NCI-H526 treated with DMSO at 0.1 percent for 48 hours (cell line): ENCODE measurements at regions not wholly inside any gene's neighbourhood (a gene's known extent, or its start where the extent isn't known, plus 50 kb on each side); places are given as distances from the start of the nearest gene placed in this dataset.
"Not testable (repeated sequence)": the region's sequence is repeated elsewhere in the genome, so short reads cannot be mapped to it uniquely, and the experiment has no call there.

Experiments used
- DNase-seq: peaks from one replicate; lab custom pipeline; 2025; lab: John Stamatoyannopoulos, UW

DNA sequence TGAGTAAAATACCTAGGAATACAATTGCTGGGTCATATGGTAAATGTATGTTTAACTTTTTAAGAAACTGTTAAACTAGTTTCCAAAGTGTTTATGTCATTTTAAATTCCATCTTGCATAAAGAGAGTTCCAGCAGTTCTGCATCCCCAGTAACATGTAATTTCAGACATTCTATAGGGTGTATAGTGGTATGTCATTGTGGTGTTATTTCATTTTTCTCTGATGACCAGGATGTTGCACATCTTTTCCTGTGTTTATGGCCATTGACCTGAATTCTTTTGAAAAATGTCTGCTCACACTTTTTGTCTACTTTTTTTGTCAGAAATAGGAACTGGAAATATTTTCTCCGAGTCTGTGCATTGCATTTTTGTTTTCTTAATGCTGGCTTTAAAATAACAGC lies 128.9 kb downstream of the TMEM200A start:
- DNase-seq: no peak

DNA sequence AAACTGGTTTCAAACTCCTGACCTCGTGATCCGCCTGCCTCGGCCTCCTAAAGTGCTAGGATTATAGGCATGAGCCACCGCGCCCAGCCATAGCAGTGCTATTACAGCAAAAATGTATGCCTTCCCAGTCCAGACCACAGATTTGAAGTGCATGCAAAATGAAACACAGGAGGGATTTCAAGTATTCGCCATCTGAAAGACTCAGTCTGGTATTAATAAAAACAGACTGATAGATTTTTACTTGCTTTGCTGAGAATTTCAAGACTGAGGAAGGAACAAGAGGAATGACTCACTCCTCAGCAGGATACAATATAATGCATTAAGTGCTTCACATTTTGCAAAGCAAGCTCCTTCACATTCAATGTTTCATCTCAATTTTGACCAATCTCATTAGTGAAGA lies 134.9 kb downstream of the TMEM200A start:
- DNase-seq: no peak

DNA sequence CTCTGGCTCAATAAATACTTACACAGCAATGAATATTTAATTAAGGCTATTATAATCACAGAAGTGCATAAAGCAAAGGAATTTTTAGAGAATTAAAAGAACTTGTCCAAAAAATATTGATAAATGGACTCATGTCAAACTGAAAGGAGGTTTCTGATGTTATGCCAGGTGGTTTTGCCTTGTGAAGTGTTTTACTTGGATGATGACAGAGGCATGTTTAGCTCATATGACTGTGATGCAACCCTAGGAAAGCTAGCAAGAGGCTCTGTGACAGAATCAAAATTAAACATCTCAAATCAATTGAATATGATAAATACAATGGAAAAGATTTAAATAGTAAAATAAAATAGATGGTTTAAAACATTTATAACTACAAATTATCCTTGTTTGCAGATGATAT lies 137.3 kb downstream of the TMEM200A start:
- DNase-seq: no peak

DNA sequence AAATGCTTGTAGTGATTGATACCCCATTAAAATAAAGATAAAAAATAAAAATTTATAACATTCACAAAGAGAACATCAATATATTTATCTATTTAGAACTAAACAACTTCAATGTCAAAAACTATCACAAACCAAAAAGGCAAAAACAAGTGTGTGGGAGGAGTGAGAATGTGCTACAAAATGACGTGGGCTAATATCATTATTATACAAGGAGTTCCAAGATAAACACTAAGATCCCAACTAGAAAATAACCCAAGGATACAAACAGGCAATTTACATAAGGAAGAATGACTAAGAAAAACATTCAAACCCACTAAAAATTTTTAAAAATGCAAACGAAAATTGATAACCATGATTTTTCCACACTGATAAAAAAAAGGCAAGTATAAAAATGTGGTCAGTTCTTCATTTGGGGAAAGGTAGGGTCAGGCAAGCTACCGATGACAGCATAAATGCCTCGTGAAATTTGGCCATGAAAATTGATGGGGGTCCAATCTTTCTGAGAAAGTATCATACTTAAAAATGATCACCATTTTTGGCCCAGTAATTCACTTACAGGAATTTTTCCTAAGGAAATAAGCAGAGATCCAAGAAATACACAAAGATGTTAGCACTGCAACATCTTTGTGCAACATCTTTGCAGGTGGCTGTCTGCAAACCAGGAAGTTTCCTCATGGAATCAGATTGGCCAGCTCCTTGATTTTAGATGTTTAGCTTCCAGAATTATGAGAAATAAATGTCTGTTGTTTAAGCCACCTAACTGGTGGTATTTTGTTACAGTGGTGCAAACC lies 140.2 kb downstream of the TMEM200A start:
- no peak for DNase-seq

- not testable (repeated sequence) for DNase-seq
Observed at GRCh38 chr6:130507005-130507665, 141.3 kb downstream of the TMEM200A start.

GRCh38 chr6:130507666-130508028 lies 141.8 kb downstream of the TMEM200A start:
- DNase-seq: no peak

DNA sequence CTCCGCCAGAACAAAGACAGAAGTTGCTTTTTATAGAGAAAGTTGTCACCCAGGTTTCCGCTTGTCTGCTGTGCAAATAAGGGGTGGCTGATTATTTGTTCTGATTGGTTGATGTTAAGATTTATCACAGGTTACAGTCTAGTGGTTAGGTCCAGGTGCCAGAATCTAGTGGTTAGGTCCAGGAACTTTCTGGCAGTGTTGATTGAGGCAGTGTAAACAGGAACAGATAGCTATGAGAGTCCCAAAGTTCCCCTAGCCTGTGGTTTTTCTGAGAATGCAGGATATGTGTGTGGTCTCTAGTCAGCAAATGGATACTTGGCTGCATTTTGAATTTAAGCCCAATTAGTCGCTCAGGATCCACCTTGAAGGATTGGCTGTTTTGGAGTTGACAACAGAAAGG lies 148.0 kb downstream of the TMEM200A start:
- DNase-seq: no peak

DNA sequence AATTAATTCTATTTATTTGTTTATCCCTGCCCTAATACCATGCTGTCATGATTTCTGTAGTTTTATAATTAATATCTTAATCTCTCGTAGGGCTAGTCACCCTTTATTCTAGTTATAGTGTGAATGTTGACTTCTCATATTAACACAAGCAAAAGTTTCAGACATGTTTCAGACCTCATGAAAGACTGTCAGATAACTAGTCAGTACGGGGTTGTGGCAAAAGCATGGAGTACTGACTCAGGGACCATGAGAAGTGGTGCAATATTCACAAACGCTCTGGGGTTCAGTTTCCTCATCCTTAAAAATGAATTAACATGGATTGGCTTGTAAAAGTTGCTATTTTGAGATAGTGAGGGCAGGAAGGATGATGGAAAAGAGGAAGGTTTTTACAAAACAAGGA lies 148.9 kb downstream of the TMEM200A start:
- no peak for DNase-seq

DNA sequence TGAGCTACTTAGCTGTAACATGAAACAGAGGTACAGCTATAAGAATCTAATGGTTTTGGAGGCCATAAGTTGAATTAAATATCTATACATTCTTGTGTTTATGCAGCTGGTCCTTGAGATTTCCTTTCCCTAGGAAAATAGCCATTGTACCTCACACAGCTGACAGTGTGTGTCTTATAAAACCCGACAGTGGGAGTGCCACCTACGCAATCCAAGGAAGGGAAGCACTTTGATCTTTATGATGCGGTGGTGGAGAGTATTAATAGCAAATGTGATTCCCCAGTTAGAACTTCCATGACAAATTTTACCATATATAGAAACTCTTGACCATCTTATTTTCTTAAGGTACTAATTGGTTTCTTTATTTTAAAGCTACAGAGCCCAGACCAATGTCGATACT lies 149.5 kb downstream of the TMEM200A start:
- no peak for DNase-seq

DNA sequence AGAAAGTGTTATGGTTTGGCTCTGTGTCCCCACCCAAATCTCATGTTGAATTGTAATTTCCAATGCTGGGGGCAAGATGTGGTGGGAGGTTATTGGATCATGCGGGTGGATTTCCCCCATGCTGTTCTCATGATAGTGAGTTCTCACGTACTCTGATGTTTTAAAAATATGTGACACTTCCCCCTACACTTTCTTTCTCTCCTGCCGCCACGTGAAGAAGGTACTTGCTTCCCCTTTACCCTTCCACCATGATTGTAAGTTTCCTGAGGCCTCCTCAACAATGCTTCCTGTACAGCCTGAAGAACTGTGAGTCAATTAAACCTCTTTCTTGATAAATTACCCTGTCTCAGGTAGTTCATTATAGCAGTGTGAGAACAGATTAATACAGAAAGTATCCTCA lies 150.8 kb downstream of the TMEM200A start:
- DNase-seq: no peak

DNA sequence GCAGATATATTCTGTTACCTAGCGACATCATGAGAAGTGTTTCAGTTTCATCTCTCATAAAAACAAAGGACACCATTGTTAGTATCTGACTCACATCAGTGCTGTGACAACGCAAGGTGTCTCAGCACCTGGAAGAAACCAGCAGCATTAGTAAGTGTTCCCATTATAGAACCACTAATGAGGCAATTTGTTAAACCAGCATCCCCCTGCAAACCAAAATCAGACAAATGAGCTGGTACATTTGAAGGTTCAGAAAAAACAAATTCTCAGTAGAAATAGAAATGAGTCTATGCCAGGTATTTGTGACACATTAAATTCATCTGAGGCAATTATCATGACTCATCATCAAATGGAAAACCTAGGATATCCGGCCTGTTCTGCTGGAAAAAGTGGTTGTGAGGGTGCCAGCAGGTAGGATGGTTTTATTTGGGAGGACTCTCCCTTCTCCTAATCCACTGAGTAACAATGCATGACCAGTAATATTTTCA lies 151.7 kb downstream of the TMEM200A start:
- no peak for DNase-seq

GRCh38 chr6:130518588-130518987 lies 152.8 kb downstream of the TMEM200A start:
- no peak for DNase-seq

GRCh38 chr6:130520221-130520620 lies 154.4 kb downstream of the TMEM200A start:
- no peak for DNase-seq

- no peak for DNase-seq
Observed at GRCh38 chr6:130520801-130521200, 155.0 kb downstream of the TMEM200A start.

GRCh38 chr6:130524552-130524951 lies 158.7 kb downstream of the TMEM200A start:
- no peak for DNase-seq

GRCh38 chr6:130525408-130525807 lies 159.6 kb downstream of the TMEM200A start:
- no peak for DNase-seq

GRCh38 chr6:130526466-130526865 lies 160.6 kb downstream of the TMEM200A start:
- no peak for DNase-seq

- no peak for DNase-seq
Observed at GRCh38 chr6:130527173-130527572, 161.4 kb downstream of the TMEM200A start.

- DNase-seq: no peak
Observed at GRCh38 chr6:130529569-130530149, 163.8 kb downstream of the TMEM200A start.

DNA sequence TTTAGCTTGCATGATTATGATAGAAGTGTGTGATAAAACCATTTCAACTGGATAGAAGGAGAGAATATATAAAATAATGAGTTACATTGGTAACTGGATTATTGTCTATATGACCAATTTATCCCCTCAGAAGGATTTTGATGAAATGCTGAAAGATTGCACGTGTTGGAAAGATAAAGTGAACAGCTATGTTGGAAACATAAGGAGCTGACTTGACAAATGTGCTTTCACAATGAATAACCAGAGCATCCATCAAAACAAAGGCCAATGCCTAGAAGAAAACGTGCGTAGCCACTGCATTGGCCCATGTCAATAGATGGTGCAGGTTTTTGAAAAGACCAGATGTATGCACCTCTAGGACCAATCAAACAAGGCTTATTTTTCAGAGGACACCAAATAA lies 168.8 kb downstream of the TMEM200A start:
- no peak for DNase-seq

DNA sequence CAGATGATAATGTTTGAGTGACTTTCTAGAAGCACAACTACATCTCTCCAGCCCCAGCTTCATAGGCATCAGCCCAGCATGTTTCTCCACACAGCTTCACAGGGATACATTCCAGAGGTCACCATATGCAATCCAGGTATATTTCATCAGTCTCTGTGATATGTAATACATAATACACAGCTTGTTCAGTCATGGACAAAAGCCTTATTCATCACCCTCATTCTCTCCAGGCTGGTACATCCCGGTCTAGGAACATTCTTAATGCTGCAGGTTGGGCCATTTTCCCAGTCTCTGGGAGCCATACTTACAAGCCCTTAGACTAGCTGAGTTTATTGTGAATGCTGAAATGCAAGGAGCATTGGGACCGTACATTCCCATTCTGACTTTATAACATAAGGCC lies 169.4 kb downstream of the TMEM200A start:
- no peak for DNase-seq

DNA sequence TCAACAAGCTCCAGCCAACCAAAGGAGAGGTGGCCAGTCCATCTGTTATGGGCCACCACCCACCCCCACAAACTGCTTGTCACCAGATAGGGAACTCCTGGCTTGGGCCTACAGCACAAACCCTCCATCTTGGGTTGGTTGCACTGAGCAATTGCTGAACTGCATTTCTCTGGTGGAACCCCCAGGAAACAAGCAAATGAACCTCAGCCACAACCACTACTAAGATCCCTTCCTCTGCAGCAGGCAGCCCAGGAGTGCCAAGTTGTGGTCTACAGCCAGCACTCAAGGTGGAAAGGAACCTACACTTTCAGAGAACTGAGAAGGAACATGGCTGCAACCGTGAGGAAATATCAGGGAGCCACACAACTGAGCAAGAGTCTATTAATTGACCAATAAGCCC lies 171.6 kb downstream of the TMEM200A start:
- no peak for DNase-seq

- DNase-seq: no peak
Observed at GRCh38 chr6:130547723-130548122, 181.9 kb downstream of the TMEM200A start.
